H1 (cell line): ENCODE measurements at regions not wholly inside any gene's neighbourhood (a gene's known extent, or its start where the extent isn't known, plus 50 kb on each side); places are given as distances from the start of the nearest gene placed in this dataset.
A peak's percentile ranks its signal among the peaks of the same experiment; 100 is the strongest.

Source experiments
- CTCF ChIA-PET: fragments of 300-600 bp; sonication (Branson Sonifier 250); formaldehyde crosslinking; loops from one replicate; lab custom pipeline; 2021; ENCODE audit not compliant: partially characterized antibody; lab: Charles Lee
- POLR2A ChIA-PET: fragments of 300-600 bp; sonication (Branson Sonifier 250); formaldehyde crosslinking; loops from one replicate; lab custom pipeline; 2021; ENCODE audit warnings: inconsistent platforms; ENCODE audit not compliant: partially characterized antibody; lab: Charles Lee
- DNase-seq, 2 experiments: peaks; one replicate each; pipeline versions ENCODE4 v3.0.0 to v3.0.0-alpha.2; 2010 to 2022; ENCODE audit warnings: low spot score in 2 of 2, low read depth in 1 of 2, mixed read lengths in 1 of 2
- FAIRE-seq: peaks from 2 replicates; lab custom pipeline; 2011; peaks lifted over from hg19 to GRCh38; lab: Jason Lieb, UNC
- H2AFZ ChIP-seq: 2 replicates; pipeline ENCODE4 v1.8.1; 2012; ENCODE audit warnings: low read length, inconsistent platforms
- H2AK5ac ChIP-seq: 2 replicates; pipeline ENCODE4 v1.6.1; 2013; ENCODE audit warnings: low read depth, low read length
- H2BK120ac ChIP-seq: replicated peaks from 2 replicates; pipeline ENCODE3; 2013; ENCODE audit warnings: low read depth, low read length, inconsistent platforms
- H2BK12ac ChIP-seq: 2 replicates; pipeline ENCODE4 v1.6.1; 2013; ENCODE audit warnings: low read depth, low read length
- H2BK15ac ChIP-seq: 2 replicates; pipeline ENCODE4 v1.6.1; 2013; ENCODE audit warnings: low read length
- H2BK20ac ChIP-seq: 2 replicates; pipeline ENCODE4 v1.6.1; 2013; ENCODE audit warnings: low read length
- H2BK5ac ChIP-seq: 2 replicates; pipeline ENCODE4 v1.6.1; 2013; ENCODE audit warnings: low read depth, low read length
- H3K14ac ChIP-seq: 2 replicates; pipeline ENCODE4 v1.6.1; 2013; ENCODE audit warnings: inconsistent platforms; ENCODE audit not compliant: insufficient read length
- H3K18ac ChIP-seq: 2 replicates; pipeline ENCODE4 v1.6.1; 2013; ENCODE audit warnings: low read length; ENCODE audit errors: extremely low read depth
- H3K23ac ChIP-seq: 2 replicates; pipeline ENCODE4 v1.6.1; 2013; ENCODE audit warnings: inconsistent platforms; ENCODE audit not compliant: insufficient read length
- H3K23me2 ChIP-seq: 2 replicates; pipeline ENCODE4 v1.6.1; 2013; ENCODE audit warnings: low read depth, low read length
- H3K27ac ChIP-seq: 2 replicates; pipeline ENCODE4 v1.6.1; 2011; ENCODE audit warnings: low read depth, low read length, inconsistent platforms
- H3K27me3 ChIP-seq, 4 experiments: replicated peaks in 1 of 4; 1 replicate in 1 of 4; 2 replicates in 3 of 4; pipeline versions ENCODE4 v1.6.1 to v1.8.1; 2011 to 2013; ENCODE audit warnings: low read length in 3 of 4, mild to moderate bottlenecking in 3 of 4, inconsistent platforms in 2 of 4, mixed read lengths in 2 of 4, moderate library complexity in 1 of 4; ENCODE audit not compliant: control insufficient read depth in 3 of 4, insufficient read depth in 3 of 4; ENCODE audit errors: extremely low read depth in 1 of 4
- H3K36me3 ChIP-seq, 4 experiments: 2 replicates each; pipeline versions ENCODE4 v1.6.1 to v1.8.1; 2011 to 2013; ENCODE audit warnings: mild to moderate bottlenecking in 4 of 4, low read length in 3 of 4, moderate library complexity in 2 of 4, control low read depth in 1 of 4, inconsistent platforms in 1 of 4; ENCODE audit not compliant: insufficient read depth in 4 of 4, control insufficient read depth in 2 of 4
- H3K4ac ChIP-seq: replicated peaks from 2 replicates; pipeline ENCODE3; 2013; ENCODE audit warnings: low read length, low read depth, mixed read lengths, inconsistent platforms; ENCODE audit not compliant: insufficient read length
- H3K4me1 ChIP-seq, 4 experiments: replicated peaks in 1 of 4; 1 replicate in 1 of 4; 2 replicates in 3 of 4; pipeline versions ENCODE4 v1.6.1 to v1.8.1; 2011 to 2013; ENCODE audit warnings: low read length in 3 of 4, inconsistent platforms in 2 of 4, mixed read lengths in 1 of 4; ENCODE audit not compliant: insufficient read depth in 4 of 4, control insufficient read depth in 3 of 4
- H3K4me2 ChIP-seq, 2 experiments: 2 replicates each; pipeline versions ENCODE4 v1.6.1 to v1.8.1; 2011 to 2013; ENCODE audit warnings: low read depth in 2 of 2, low read length in 2 of 2, control low read depth in 1 of 2, inconsistent platforms in 1 of 2, mild to moderate bottlenecking in 1 of 2; ENCODE audit not compliant: insufficient read depth in 1 of 2
- H3K4me3 ChIP-seq, 4 experiments: fragments of 200-600, 300-600 bp in 1 of 4; sonication (generic), shearing (Covaris generic), sonication (Bioruptor Twin) in 1 of 4; 2 replicates each; pipeline versions ENCODE4 v1.5.1 to v1.8.1; 2011 to 2016; ENCODE audit warnings: low read length in 4 of 4, low read depth in 3 of 4, control low read depth in 2 of 4, inconsistent platforms in 2 of 4, mild to moderate bottlenecking in 2 of 4, mixed read lengths in 1 of 4, moderate library complexity in 1 of 4; ENCODE audit not compliant: insufficient read depth in 2 of 4; ENCODE audit errors: extremely low read depth in 1 of 4
- H3K56ac ChIP-seq: replicated peaks from 2 replicates; pipeline ENCODE3; 2013; ENCODE audit warnings: low read depth, mild to moderate bottlenecking, mixed read lengths, low read length, inconsistent platforms; ENCODE audit not compliant: insufficient read length
- H3K79me1 ChIP-seq: 2 replicates; pipeline ENCODE4 v1.6.1; 2013; ENCODE audit warnings: low read depth, low read length, control low read depth
- H3K79me2 ChIP-seq, 2 experiments: 2 replicates each; pipeline versions ENCODE4 v1.6.1 to v1.8.1; 2012 to 2013; ENCODE audit warnings: low read length in 2 of 2, mild to moderate bottlenecking in 2 of 2, inconsistent platforms in 1 of 2; ENCODE audit not compliant: insufficient read depth in 2 of 2, control insufficient read depth in 1 of 2
- H3K9ac ChIP-seq, 4 experiments: replicated peaks in 1 of 4; 1 replicate in 1 of 4; 2 replicates in 3 of 4; pipeline versions ENCODE4 v1.6.1 to v1.8.1; 2011 to 2013; ENCODE audit warnings: low read depth in 3 of 4, low read length in 3 of 4, control low read depth in 2 of 4, mild to moderate bottlenecking in 2 of 4, moderate library complexity in 2 of 4, inconsistent platforms in 1 of 4; ENCODE audit errors: extremely low read depth in 1 of 4
- H3K9me3 ChIP-seq, 2 experiments: 2 replicates each; pipeline versions ENCODE4 v1.6.1 to v1.8.1; 2012 to 2013; ENCODE audit warnings: mild to moderate bottlenecking in 2 of 2, moderate library complexity in 2 of 2, control low read depth in 1 of 2, inconsistent platforms in 1 of 2, low read depth in 1 of 2, low read length in 1 of 2, mixed read lengths in 1 of 2; ENCODE audit not compliant: insufficient read depth in 2 of 2
- H4K20me1 ChIP-seq, 2 experiments: replicated peaks in 1 of 2; 2 replicates each; pipeline versions ENCODE3 to v1.8.1; 2011 to 2013; ENCODE audit warnings: inconsistent platforms in 2 of 2, low read length in 2 of 2, mild to moderate bottlenecking in 1 of 2; ENCODE audit not compliant: insufficient read depth in 2 of 2, control insufficient read depth in 1 of 2
- H4K5ac ChIP-seq: 2 replicates; pipeline ENCODE4 v1.6.1; 2013; ENCODE audit warnings: low read length, low read depth, mixed read lengths, inconsistent platforms; ENCODE audit not compliant: insufficient read length
- H4K8ac ChIP-seq: 2 replicates; pipeline ENCODE4 v1.8.0; 2013; ENCODE audit warnings: mild to moderate bottlenecking, moderate library complexity, low read length, inconsistent platforms; ENCODE audit not compliant: insufficient read depth; ENCODE audit errors: extremely low read depth
- H4K91ac ChIP-seq: replicated peaks from 2 replicates; pipeline ENCODE3; 2013; ENCODE audit warnings: low read length, mixed read lengths, inconsistent platforms; ENCODE audit not compliant: insufficient read length
- ATF2 ChIP-seq: IDR thresholded peaks from 2 replicates; pipeline ENCODE4 v1.6.1; 2012; ENCODE audit warnings: low read length, inconsistent platforms
- E2F6 ChIP-seq: IDR thresholded peaks from 2 replicates; pipeline ENCODE4 v1.6.1; 2012; ENCODE audit warnings: inconsistent platforms
- JUN ChIP-seq: IDR thresholded peaks from 2 replicates; pipeline ENCODE4 v1.6.1; 2011; ENCODE audit warnings: low read depth, mild to moderate bottlenecking, improper control_type of control experiment, low read length
- PHF8 ChIP-seq: fragments of 200-600 bp; sonication (generic); conservative IDR thresholded peaks from 2 replicates; pipeline ENCODE4 v1.7.1; 2012; ENCODE audit warnings: low read depth, mild to moderate bottlenecking, inconsistent platforms, low read length, moderate library complexity
- SIRT6 ChIP-seq: IDR thresholded peaks from one replicate; pipeline ENCODE4 v1.7.1; 2012; ENCODE audit warnings: low read length, inconsistent platforms
- SP2 ChIP-seq: IDR thresholded peaks from 2 replicates; pipeline ENCODE4 v1.6.1; 2012; ENCODE audit warnings: mild to moderate bottlenecking, low read length, inconsistent platforms
- TAF1 ChIP-seq: IDR thresholded peaks from 2 replicates; pipeline ENCODE4 v1.6.1; 2011; ENCODE audit warnings: mild to moderate bottlenecking, low read depth, low read length
- TBP ChIP-seq: IDR thresholded peaks from 2 replicates; pipeline ENCODE4 v1.6.1; 2011; ENCODE audit warnings: low read depth, low read length, improper control_type of control experiment
- YY1 ChIP-seq: IDR thresholded peaks from 2 replicates; pipeline ENCODE4 v1.6.1; 2011; ENCODE audit warnings: low read depth, mild to moderate bottlenecking, low read length
- ZNF274 ChIP-seq: IDR thresholded peaks from 2 replicates; pipeline ENCODE4 v1.7.0; 2012; ENCODE audit warnings: low read length, borderline replicate concordance; ENCODE audit errors: extremely low read depth
- WGBS, 2 experiments: shearing (Covaris generic) in 1 of 2; methylation state at CpG; one replicate each; pipeline versions ENCODE4 v1.1.6 to v1.1.7; 2013 to 2015; ENCODE audit warnings: low lambda C conversion rate in 2 of 2, mixed read lengths in 2 of 2, inconsistent platforms in 1 of 2, low coverage in 1 of 2, missing lambda C conversion rate in 1 of 2; ENCODE audit not compliant: insufficient replicate concordance in 2 of 2, insufficient coverage in 1 of 2, insufficient read length in 1 of 2; ENCODE audit errors: extremely low coverage in 1 of 2, missing lambda C conversion rate in 1 of 2; 5-methylcytosine and 5-hydroxymethylcytosine counted together

GRCh38 chr12:4006743-4007142 lies 133.5 kb upstream of the PARP11 start:
- H2BK20ac ChIP-seq: 0 out of 2 replicates have a peak overlapping the region, but pooled peaks have one; percentile 86
- no peak overlapping the region for H3K4me3 ChIP-seq
- no peak overlapping the region for H2BK120ac ChIP-seq
- H3K79me1 ChIP-seq: no peaks in the 10 kb centered on the region
- no peaks in the 10 kb centered on the region for H3K27me3 ChIP-seq
- no peak overlapping the region for H3K27ac ChIP-seq
- no peak overlapping the region for H2AFZ ChIP-seq
- no peak overlapping the region for H3K23ac ChIP-seq
- no peaks in the 10 kb centered on the region for H4K20me1 ChIP-seq
- ChIA-PET CTCF (interaction anchor here (0.7 to 9.4 kb wide), 7 partner anchors 9 to 269 kb away, joined by 3 to 59 read pairs (median 10); no protein-coding TSS in a partner anchor), POLR2A (interaction anchor here (1.2 to 2.0 kb wide), 3 partner anchors 21 to 269 kb away, joined by 4 to 6 read pairs (median 5); partner anchors contain the start of gene CCND2)
- DNase-seq: no peak
- H4K5ac ChIP-seq: no peak overlapping the region
- no peak overlapping the region for H3K4me2 ChIP-seq
- H3K23me2 ChIP-seq: no peaks in the 10 kb centered on the region
- no peak overlapping the region for H3K14ac ChIP-seq
- H3K9ac ChIP-seq: no peak overlapping the region
- no peak overlapping the region for H3K4ac ChIP-seq
- no peak overlapping the region for H3K56ac ChIP-seq
- H3K36me3 ChIP-seq: no peaks in the 10 kb centered on the region
- H4K91ac ChIP-seq: no peak overlapping the region
- no peak overlapping the region for H3K18ac ChIP-seq
- 97% methylated on average over 4 of the region's 4 CpGs; no CpG with 5 or more reads in 1 of the 2 experiments for whole genome bisulfite sequencing, 2 experiments
- no peaks in the 10 kb centered on the region for H3K9me3 ChIP-seq
- H2BK15ac ChIP-seq: 0 out of 2 replicates have a peak overlapping the region, but pooled peaks have one; percentile 29
- no peak overlapping the region for H4K8ac ChIP-seq
- FAIRE-seq: no peak
- no peak overlapping the region for H2BK5ac ChIP-seq
- TF ChIP-seq ZNF274 (no peak), YY1 (no peak), TAF1 (no peak), SIRT6 (no peak), SP2 (no peak), TBP (no peak), E2F6 (no peak), JUN (no peak), ATF2 (no peak), PHF8 (no peak)
- no peak overlapping the region for H2BK12ac ChIP-seq
- no peak overlapping the region for H2AK5ac ChIP-seq
- H3K4me1 ChIP-seq: no peaks in the 10 kb centered on the region
- no peaks in the 10 kb centered on the region for H3K79me2 ChIP-seq
